GM12878 (cell line): ENCODE measurements at regions not wholly inside any gene's neighbourhood (a gene's known extent, or its start where the extent isn't known, plus 50 kb on each side); places are given as distances from the start of the nearest gene placed in this dataset.

Experiments used
- ATAC-seq: fragments of 200-7000 bp; cut with Tn5 transposase; 3 replicates; pipeline ENCODE4 v1.9.1; 2020; ENCODE audit warnings: mild to moderate bottlenecking, moderate library complexity
- BruUV-seq: library from RNA; stranded (reverse); fragments of 400-500 nt; replicated peaks from 2 replicates; lab custom pipeline; 2021; lab: Mats Ljungman, UMichigan
- CTCF ChIA-PET: fragments of 300-600 bp; sonication (Branson Sonifier 250); formaldehyde crosslinking; extraction: SDS; loops from one replicate; lab custom pipeline; 2021; ENCODE audit warnings: inconsistent platforms; lab: Yijun Ruan, JAX
- POLR2A ChIA-PET: fragments of 350-600 bp; formaldehyde crosslinking; extraction: SDS; loops from one replicate; lab custom pipeline; 2021; ENCODE audit warnings: inconsistent platforms; lab: Charles Lee
- RAD21 ChIA-PET: fragments of 300-600 bp; sonication (Branson Sonifier 250); formaldehyde crosslinking; loops from one replicate; lab custom pipeline; 2023; ENCODE audit warnings: antibody characterized with exemption; ENCODE audit not compliant: unreplicated experiment; lab: Charles Lee
- SMC1A ChIA-PET: fragments of 300-600 bp; sonication (Branson Sonifier 250); formaldehyde crosslinking; loops from one replicate; lab custom pipeline; 2023; ENCODE audit not compliant: unreplicated experiment, uncharacterized antibody; lab: Charles Lee
- DNase-seq: peaks from one replicate; pipeline ENCODE4 v3.0.0-alpha.2; 2011; ENCODE audit warnings: low read depth, low spot score
- FAIRE-seq: peaks from 3 replicates; lab custom pipeline; 2011; peaks lifted over from hg19 to GRCh38; lab: Jason Lieb, UNC
- H2AFZ ChIP-seq: 2 replicates; pipeline ENCODE4 v1.6.0; 2011; ENCODE audit warnings: low read depth, low read length, control low read depth; ENCODE audit not compliant: control insufficient read depth
- H3K27ac ChIP-seq: 2 replicates; pipeline ENCODE4 v1.5.1; 2011; ENCODE audit warnings: control low read depth; ENCODE audit not compliant: control insufficient read depth, insufficient read depth
- H3K27me3 ChIP-seq, 2 experiments: replicated peaks in 1 of 2; 2 replicates each; pipeline versions ENCODE4 v1.6.0 to v1.6.1; 2011; ENCODE audit warnings: low read length in 1 of 2; ENCODE audit not compliant: control insufficient read depth in 2 of 2, insufficient read depth in 2 of 2
- H3K36me3 ChIP-seq, 2 experiments: 2 replicates each; pipeline ENCODE4 v1.5.1; 2011; ENCODE audit warnings: low read length in 1 of 2; ENCODE audit not compliant: control insufficient read depth in 2 of 2, insufficient read depth in 2 of 2
- H3K4me1 ChIP-seq: 2 replicates; pipeline ENCODE4 v1.6.1; 2011; ENCODE audit warnings: mild to moderate bottlenecking, low read length, moderate library complexity, mixed read lengths; ENCODE audit not compliant: control insufficient read depth, insufficient read depth
- H3K4me2 ChIP-seq: 2 replicates; pipeline ENCODE4 v1.6.0; 2011; ENCODE audit warnings: control low read depth; ENCODE audit not compliant: control insufficient read depth, insufficient read depth
- H3K4me3 ChIP-seq: fragments of 200-600 bp; sonication (generic); 2 replicates; pipeline ENCODE4 v1.5.1; 2016
- H3K79me2 ChIP-seq: 2 replicates; pipeline ENCODE4 v1.6.0; 2011; ENCODE audit warnings: low read length; ENCODE audit not compliant: control insufficient read depth, insufficient read depth
- H3K9ac ChIP-seq: 2 replicates; pipeline ENCODE4 v1.8.0; 2011; ENCODE audit warnings: low read length, control low read depth, mixed read lengths; ENCODE audit not compliant: control insufficient read depth, insufficient read depth
- H3K9me3 ChIP-seq: replicated peaks from 3 replicates; pipeline ENCODE4 v1.5.1; 2011; ENCODE audit warnings: mild to moderate bottlenecking, low read length; ENCODE audit not compliant: control insufficient read depth, insufficient read depth
- H4K20me1 ChIP-seq: 2 replicates; pipeline ENCODE4 v1.6.0; 2011; ENCODE audit not compliant: control insufficient read depth, insufficient read depth
- ATF3 ChIP-seq: IDR thresholded peaks from 2 replicates; pipeline ENCODE4 v1.6.1; 2011; ENCODE audit warnings: low read depth, mild to moderate bottlenecking, low read length, moderate library complexity, borderline replicate concordance; ENCODE audit errors: extremely low read depth
- CEBPB ChIP-seq, 2 experiments: fragments of 150-350 bp in 1 of 2; IDR thresholded peaks; 2 replicates each; pipeline ENCODE4 v1.6.1; 2012 to 2014; ENCODE audit warnings: low read depth in 2 of 2, low read length in 2 of 2, borderline replicate concordance in 1 of 2, inconsistent platforms in 1 of 2
- HCFC1 ChIP-seq: fragments of 150-350 bp; IDR thresholded peaks from 2 replicates; pipeline ENCODE4 v1.6.1; 2014; ENCODE audit warnings: low read length
- MTA2 ChIP-seq: fragments of 450-650 bp; IDR thresholded peaks from 2 replicates; pipeline ENCODE4 v1.6.1; 2016; ENCODE audit warnings: low read depth, mild to moderate bottlenecking, moderate library complexity
- POU2F2 ChIP-seq: IDR thresholded peaks from 3 replicates; pipeline ENCODE4 v1.6.1; 2011; ENCODE audit warnings: low read depth, mild to moderate bottlenecking, low read length, borderline replicate concordance
- RAD21 ChIP-seq: IDR thresholded peaks from 2 replicates; pipeline ENCODE4 v1.6.1; 2011; ENCODE audit warnings: mild to moderate bottlenecking, low read depth, low read length, moderate library complexity; ENCODE audit not compliant: insufficient read depth
- RCOR1 ChIP-seq: conservative IDR thresholded peaks from 2 replicates; pipeline ENCODE4 v1.6.1; 2012; ENCODE audit warnings: low read depth, low read length, improper control_type of control experiment
- USF1 ChIP-seq: IDR thresholded peaks from 2 replicates; pipeline ENCODE4 v1.6.1; 2011; ENCODE audit warnings: borderline replicate concordance, low read depth, mild to moderate bottlenecking, moderate library complexity, mixed read lengths, low read length; ENCODE audit not compliant: insufficient read depth; ENCODE audit errors: extremely low read length
- ZBTB40 ChIP-seq: fragments of 450-650 bp; IDR thresholded peaks from 2 replicates; pipeline ENCODE4 v1.6.1; 2016; ENCODE audit warnings: mild to moderate bottlenecking, moderate library complexity, borderline replicate concordance
- ZNF622 ChIP-seq: fragments of 450-650 bp; IDR thresholded peaks from 2 replicates; pipeline ENCODE4 v1.6.1; 2017; ENCODE audit warnings: mild to moderate bottlenecking, inconsistent platforms
- WGBS: methylation state at CpG from one replicate; pipeline ENCODE4 v1.1.6; 2016; ENCODE audit warnings: low lambda C conversion rate; ENCODE audit not compliant: insufficient replicate concordance, insufficient coverage; ENCODE audit errors: missing lambda C conversion rate; 5-methylcytosine and 5-hydroxymethylcytosine counted together
- in situ Hi-C: fragments of 300-500 bp; cut with MboI; formaldehyde crosslinking; loops from 9 replicates; pipeline ENCODE4 v1.14.3; 2018; ENCODE audit warnings: mixed read lengths
- intact Hi-C: fragments of 100-400 bp; cut with micrococcal nuclease; formaldehyde crosslinking; loops from one replicate; pipeline ENCODE4 v1.14.2; 2022; ENCODE audit not compliant: unreplicated experiment

GRCh38 chr15:39313881-39314280 lies 267.0 kb upstream of the THBS1 start:
- POLR2A ChIA-PET: no interaction called here
- in situ Hi-C loops: no loop called here

More at GRCh38 chr15:39313881-39314280, 267.0 kb upstream of the THBS1 start:
- Histone ChIP-seq H4K20me1 (no peaks in the 10 kb centered on the region), H3K9ac (no peak overlapping the region), H3K4me3 (no peak overlapping the region), H3K4me2 (no peak overlapping the region), H3K9me3 (no peaks in the 10 kb centered on the region; the same call in 2 of the 3 replicates), H3K36me3 (no peaks in the 10 kb centered on the region), H3K4me1 (no peaks in the 10 kb centered on the region), H3K27ac (no peak overlapping the region), H2AFZ (no peak overlapping the region), H3K27me3 (no peaks in the 10 kb centered on the region), H3K79me2 (no peaks in the 10 kb centered on the region)
- TF ChIP-seq MTA2 (no peak), ZBTB40 (no peak), CEBPB (IDR thresholded peaks at IDR 0.05; ENCODE audit: borderline replicate concordance in 1 of 2, low read depth in 2 of 2, low read length in 2 of 2) (no peak), RCOR1 (no peak), ATF3 (no peak), HCFC1 (no peak), ZNF622 (no peak), USF1 (no peak), POU2F2 (no peak), RAD21 (no peak)
- intact Hi-C loops: loop anchor here (2.0 to 10.0 kb wide), 2 partner anchors 61 to 267 kb away; partner anchors contain the start of gene THBS1
- ATAC-seq (no peak), DNase-seq (no peak), FAIRE-seq (no peak)
- no TSS peak for BruUV-seq
- RAD21 ChIA-PET: no interaction called here
- CTCF ChIA-PET: interaction anchor here (1.3 to 1.4 kb wide), 2 partner anchors 266 to 270 kb away, joined by 3 to 8 read pairs; no protein-coding TSS in a partner anchor
- WGBS: 25% methylated on average over 1 of the region's 1 CpG
- SMC1A ChIA-PET: interaction anchor here (1.1 kb wide), 1 partner anchor 443 kb away, joined by 4 read pairs; no protein-coding TSS in a partner anchor
